ENCODE measurements at regions not wholly inside any gene's neighbourhood (a gene's known extent, or its start where the extent isn't known, plus 50 kb on each side); places are given as distances from the start of the nearest gene placed in this dataset.

DNA sequence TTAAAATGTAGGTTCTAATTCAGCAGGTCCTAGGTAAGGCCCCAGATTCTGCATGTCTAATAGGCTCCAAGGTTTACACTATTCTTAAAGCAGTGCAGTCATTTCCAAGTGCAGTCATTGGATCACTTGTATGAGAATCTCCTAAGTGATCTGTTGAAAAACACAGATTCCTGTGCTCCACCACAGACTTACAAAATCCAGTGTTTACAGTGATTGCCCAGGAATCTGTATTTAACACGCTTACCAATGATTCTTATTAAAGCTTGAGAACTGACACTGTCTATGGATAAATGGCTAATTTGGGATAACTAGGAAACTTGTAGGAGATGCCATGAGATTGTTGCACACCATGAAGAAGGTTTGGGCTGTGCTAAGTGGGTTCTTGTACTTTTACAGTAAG lies 104.6 kb upstream of the PLEKHG1 start:
- no peak for TF ChIP-seq EZH2 (IDR thresholded peaks at IDR 0.05; ENCODE audit: low read length, missing control alignments)
- TF ChIP-seq, protein P1, sequence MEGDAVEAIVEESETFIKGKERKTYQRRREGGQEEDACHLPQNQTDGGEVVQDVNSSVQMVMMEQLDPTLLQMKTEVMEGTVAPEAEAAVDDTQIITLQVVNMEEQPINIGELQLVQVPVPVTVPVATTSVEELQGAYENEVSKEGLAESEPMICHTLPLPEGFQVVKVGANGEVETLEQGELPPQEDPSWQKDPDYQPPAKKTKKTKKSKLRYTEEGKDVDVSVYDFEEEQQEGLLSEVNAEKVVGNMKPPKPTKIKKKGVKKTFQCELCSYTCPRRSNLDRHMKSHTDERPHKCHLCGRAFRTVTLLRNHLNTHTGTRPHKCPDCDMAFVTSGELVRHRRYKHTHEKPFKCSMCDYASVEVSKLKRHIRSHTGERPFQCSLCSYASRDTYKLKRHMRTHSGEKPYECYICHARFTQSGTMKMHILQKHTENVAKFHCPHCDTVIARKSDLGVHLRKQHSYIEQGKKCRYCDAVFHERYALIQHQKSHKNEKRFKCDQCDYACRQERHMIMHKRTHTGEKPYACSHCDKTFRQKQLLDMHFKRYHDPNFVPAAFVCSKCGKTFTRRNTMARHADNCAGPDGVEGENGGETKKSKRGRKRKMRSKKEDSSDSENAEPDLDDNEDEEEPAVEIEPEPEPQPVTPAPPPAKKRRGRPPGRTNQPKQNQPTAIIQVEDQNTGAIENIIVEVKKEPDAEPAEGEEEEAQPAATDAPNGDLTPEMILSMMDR (conservative IDR thresholded peaks at IDR 0.05 in 1 of 2, IDR thresholded peaks at IDR 0.05 in 1 of 2; ENCODE audit: low read depth in 1 of 2, low read length in 2 of 2) = no peak
